H9 (cell line): ENCODE measurements at regions not wholly inside any gene's neighbourhood (a gene's known extent, or its start where the extent isn't known, plus 50 kb on each side); places are given as distances from the start of the nearest gene placed in this dataset.

ENCODE experiments used
- DNase-seq: peaks from one replicate; pipeline ENCODE4 v3.0.0-alpha.2; 2017
- H2AFZ ChIP-seq: one replicate; pipeline ENCODE4 v1.6.1; 2013; ENCODE audit warnings: mild to moderate bottlenecking, low read length, control low read depth, moderate library complexity
- H2AK5ac ChIP-seq: 2 replicates; pipeline ENCODE4 v1.6.1; 2013; ENCODE audit warnings: low read length, control low read depth, mixed read lengths; ENCODE audit not compliant: insufficient read length
- H2BK120ac ChIP-seq: one replicate; pipeline ENCODE4 v1.6.1; 2013; ENCODE audit warnings: low read depth, mild to moderate bottlenecking, low read length, control low read depth, inconsistent platforms; ENCODE audit not compliant: poor library complexity, severe bottlenecking
- H2BK12ac ChIP-seq: 2 replicates; pipeline ENCODE4 v1.6.1; 2013; ENCODE audit warnings: low read length, control low read depth, mixed read lengths, low read depth; ENCODE audit not compliant: insufficient read length
- H2BK15ac ChIP-seq: 2 replicates; pipeline ENCODE4 v1.6.1; 2013; ENCODE audit warnings: low read depth, low read length, control low read depth
- H2BK20ac ChIP-seq: one replicate; pipeline ENCODE4 v1.6.1; 2013; ENCODE audit warnings: low read depth, mild to moderate bottlenecking, low read length, control low read depth, inconsistent platforms; ENCODE audit not compliant: poor library complexity, severe bottlenecking
- H2BK5ac ChIP-seq: 2 replicates; pipeline ENCODE4 v1.6.1; 2013; ENCODE audit warnings: low read length, control low read depth, mixed read lengths; ENCODE audit not compliant: insufficient read length
- H3K14ac ChIP-seq: 2 replicates; pipeline ENCODE4 v1.6.1; 2013; ENCODE audit warnings: low read length, control low read depth; ENCODE audit not compliant: insufficient read depth
- H3K18ac ChIP-seq: 2 replicates; pipeline ENCODE4 v1.6.1; 2013; ENCODE audit warnings: low read depth, mild to moderate bottlenecking, mixed read lengths, low read length, control low read depth; ENCODE audit not compliant: insufficient read length
- H3K23ac ChIP-seq: 2 replicates; pipeline ENCODE4 v1.6.1; 2013; ENCODE audit warnings: low read length, control low read depth, mixed read lengths, low read depth; ENCODE audit not compliant: insufficient read length
- H3K23me2 ChIP-seq: 2 replicates; pipeline ENCODE4 v1.6.1; 2013; ENCODE audit warnings: low read depth, mild to moderate bottlenecking, mixed read lengths, low read length, control low read depth; ENCODE audit not compliant: insufficient read length, poor library complexity, severe bottlenecking
- H3K27ac ChIP-seq: 2 replicates; pipeline ENCODE4 v1.5.1; 2013; ENCODE audit warnings: low read length, control low read depth, mixed read lengths, low read depth; ENCODE audit not compliant: insufficient read length
- H3K27me3 ChIP-seq: 2 replicates; pipeline ENCODE4 v1.6.1; 2013; ENCODE audit warnings: low read length, control low read depth, inconsistent platforms; ENCODE audit not compliant: insufficient read depth
- H3K4ac ChIP-seq: 2 replicates; pipeline ENCODE4 v1.6.1; 2013; ENCODE audit warnings: low read depth, mild to moderate bottlenecking, control low read depth, inconsistent platforms, low read length, moderate library complexity
- H3K4me1 ChIP-seq: 2 replicates; pipeline ENCODE4 v1.6.1; 2013; ENCODE audit warnings: low read length, control low read depth, inconsistent platforms; ENCODE audit not compliant: insufficient read depth
- H3K4me2 ChIP-seq: 2 replicates; pipeline ENCODE4 v1.6.1; 2013; ENCODE audit warnings: low read length, control low read depth, mixed read lengths; ENCODE audit not compliant: insufficient read length, insufficient read depth
- H3K56ac ChIP-seq: 2 replicates; pipeline ENCODE4 v1.6.1; 2013; ENCODE audit warnings: low read depth, mild to moderate bottlenecking, mixed read lengths, low read length, control low read depth; ENCODE audit not compliant: insufficient read length
- H3K79me1 ChIP-seq: 2 replicates; pipeline ENCODE4 v1.6.1; 2013; ENCODE audit warnings: low read depth, mild to moderate bottlenecking, moderate library complexity, low read length, control low read depth, inconsistent platforms; ENCODE audit not compliant: insufficient read depth, poor library complexity, severe bottlenecking
- H3K79me2 ChIP-seq: 2 replicates; pipeline ENCODE4 v1.6.1; 2013; ENCODE audit warnings: low read length, control low read depth, inconsistent platforms; ENCODE audit not compliant: insufficient read depth
- H3K9ac ChIP-seq: 2 replicates; pipeline ENCODE4 v1.6.1; 2013; ENCODE audit warnings: low read length, control low read depth, mixed read lengths; ENCODE audit not compliant: insufficient read length; ENCODE audit errors: extremely low read depth
- H3K9me3 ChIP-seq: one replicate; pipeline ENCODE4 v1.6.1; 2013; ENCODE audit warnings: low read depth, low read length, inconsistent platforms; ENCODE audit not compliant: control insufficient read depth
- H3T11ph ChIP-seq: one replicate; pipeline ENCODE4 v1.6.1; 2013; ENCODE audit warnings: mild to moderate bottlenecking, low read length, control low read depth, inconsistent platforms
- H4K20me1 ChIP-seq: one replicate; pipeline ENCODE4 v1.6.1; 2013; ENCODE audit not compliant: control insufficient read depth, insufficient read length, insufficient read depth
- H4K5ac ChIP-seq: 2 replicates; pipeline ENCODE4 v1.6.1; 2013; ENCODE audit warnings: low read depth, mild to moderate bottlenecking, mixed read lengths, low read length, control low read depth; ENCODE audit not compliant: insufficient read length
- H4K8ac ChIP-seq: replicated peaks from 2 replicates; pipeline ENCODE4 v1.6.1; 2013; ENCODE audit warnings: low read length, control low read depth, mixed read lengths, low read depth; ENCODE audit not compliant: insufficient read length
- H4K91ac ChIP-seq: 2 replicates; pipeline ENCODE4 v1.6.1; 2013; ENCODE audit warnings: low read depth, mild to moderate bottlenecking, moderate library complexity, mixed read lengths, low read length, control low read depth; ENCODE audit not compliant: insufficient read length
- H3K27ac Mint-ChIP-seq, 3 experiments: 2 replicates in 2 of 3; 3 replicates in 1 of 3; pipeline ENCODE4 v1.8.0; 2020 to 2021; ENCODE audit warnings: mixed read lengths in 3 of 3, mild to moderate bottlenecking in 1 of 3, moderate library complexity in 1 of 3
- H3K27me3 Mint-ChIP-seq: 2 replicates; pipeline ENCODE4 v1.8.0; 2021; ENCODE audit warnings: low read depth, mild to moderate bottlenecking, moderate library complexity, mixed read lengths
- H3K36me3 Mint-ChIP-seq, 3 experiments: 2 replicates in 2 of 3; 3 replicates in 1 of 3; pipeline ENCODE4 v1.8.0; 2020 to 2021; ENCODE audit warnings: low read depth in 3 of 3, mixed read lengths in 3 of 3; ENCODE audit not compliant: insufficient read depth in 1 of 3
- H3K4me1 Mint-ChIP-seq, 2 experiments: 2 replicates each; pipeline ENCODE4 v1.8.0; 2020; ENCODE audit warnings: mixed read lengths in 2 of 2
- H3K4me3 Mint-ChIP-seq, 2 experiments: 2 replicates in 1 of 2; 3 replicates in 1 of 2; pipeline ENCODE4 v1.8.0; 2020 to 2021; ENCODE audit warnings: mild to moderate bottlenecking in 2 of 2, mixed read lengths in 2 of 2, moderate library complexity in 1 of 2
- H3K9me3 Mint-ChIP-seq, 2 experiments: 2 replicates in 1 of 2; 3 replicates in 1 of 2; pipeline ENCODE4 v1.8.0; 2020; ENCODE audit warnings: mild to moderate bottlenecking in 2 of 2, mixed read lengths in 2 of 2, moderate library complexity in 1 of 2
- CTCF ChIP-seq: fragments of 200-600 bp; sonication (generic); conservative IDR thresholded peaks from 3 replicates; pipeline ENCODE4 v1.8.0; 2021; ENCODE audit warnings: antibody characterized with exemption, mild to moderate bottlenecking
- WGBS: extraction: QIAGEN DNeasy Blood & Tissue Kit; methylation state at CpG from one replicate; pipeline ENCODE4 v1.1.7; 2013; ENCODE audit warnings: missing lambda C conversion rate, low lambda C conversion rate, mixed read lengths; ENCODE audit not compliant: insufficient read length; ENCODE audit errors: extremely low coverage; 5-methylcytosine and 5-hydroxymethylcytosine counted together

- Histone ChIP-seq H2BK20ac (no peak overlapping the region), H3K23me2 (no peaks in the 10 kb centered on the region), H3K56ac (no peak overlapping the region), H2BK15ac (no peak overlapping the region), H2AK5ac (no peak overlapping the region), H4K20me1 (no peaks in the 10 kb centered on the region), H4K91ac (no peak overlapping the region), H3K79me2 (no peaks in the 10 kb centered on the region), H2BK5ac (no peak overlapping the region), H3K14ac (no peak overlapping the region), H3K23ac (no peak overlapping the region), H3K4me2 (no peak overlapping the region), H3K18ac (no peak overlapping the region), H2BK12ac (no peak overlapping the region), H4K5ac (no peak overlapping the region), H3T11ph (no peak overlapping the region), H3K4me1 (no peaks in the 10 kb centered on the region), H3K27ac (no peak overlapping the region), H2BK120ac (no peak overlapping the region), H2AFZ (no peak overlapping the region), H3K9ac (no peak overlapping the region), H3K27me3 (no peaks in the 10 kb centered on the region), H3K9me3 (no peaks in the 10 kb centered on the region), H3K79me1 (no peaks in the 10 kb centered on the region), H4K8ac (no peak overlapping the region), H3K4ac (no peak overlapping the region)
- TF ChIP-seq CTCF = no peak
- H3K4me1 Mint-ChIP-seq = no peaks in the 10 kb centered on the region
- no peak overlapping the region for H3K27ac Mint-ChIP-seq
- no CpG with 5 or more reads among the region's 3 CpGs for WGBS
- no peak for DNase-seq
- no peak overlapping the region for H3K4me3 Mint-ChIP-seq
- H3K27me3 Mint-ChIP-seq = no peaks in the 10 kb centered on the region
- H3K9me3 Mint-ChIP-seq = no peaks in the 10 kb centered on the region
- no peaks in the 10 kb centered on the region for H3K36me3 Mint-ChIP-seq
These were observed 424.6 kb upstream of the WWC1 start for GRCh38 chr5:167866797-167867196.
